H9 (cell line): ENCODE measurements at regions not wholly inside any gene's neighbourhood (a gene's known extent, or its start where the extent isn't known, plus 50 kb on each side); places are given as distances from the start of the nearest gene placed in this dataset.
A peak's percentile ranks its signal among the peaks of the same experiment; 100 is the strongest.

Source experiments
- DNase-seq: peaks from one replicate; pipeline ENCODE4 v3.0.0-alpha.2; 2017
- H2AFZ ChIP-seq: one replicate; pipeline ENCODE4 v1.6.1; 2013; ENCODE audit warnings: mild to moderate bottlenecking, low read length, control low read depth, moderate library complexity
- H2AK5ac ChIP-seq: 2 replicates; pipeline ENCODE4 v1.6.1; 2013; ENCODE audit warnings: low read length, control low read depth, mixed read lengths; ENCODE audit not compliant: insufficient read length
- H2BK120ac ChIP-seq: one replicate; pipeline ENCODE4 v1.6.1; 2013; ENCODE audit warnings: low read depth, mild to moderate bottlenecking, low read length, control low read depth, inconsistent platforms; ENCODE audit not compliant: poor library complexity, severe bottlenecking
- H2BK12ac ChIP-seq: 2 replicates; pipeline ENCODE4 v1.6.1; 2013; ENCODE audit warnings: low read length, control low read depth, mixed read lengths, low read depth; ENCODE audit not compliant: insufficient read length
- H2BK15ac ChIP-seq: 2 replicates; pipeline ENCODE4 v1.6.1; 2013; ENCODE audit warnings: low read depth, low read length, control low read depth
- H2BK20ac ChIP-seq: one replicate; pipeline ENCODE4 v1.6.1; 2013; ENCODE audit warnings: low read depth, mild to moderate bottlenecking, low read length, control low read depth, inconsistent platforms; ENCODE audit not compliant: poor library complexity, severe bottlenecking
- H2BK5ac ChIP-seq: 2 replicates; pipeline ENCODE4 v1.6.1; 2013; ENCODE audit warnings: low read length, control low read depth, mixed read lengths; ENCODE audit not compliant: insufficient read length
- H3K14ac ChIP-seq: 2 replicates; pipeline ENCODE4 v1.6.1; 2013; ENCODE audit warnings: low read length, control low read depth; ENCODE audit not compliant: insufficient read depth
- H3K18ac ChIP-seq: 2 replicates; pipeline ENCODE4 v1.6.1; 2013; ENCODE audit warnings: low read depth, mild to moderate bottlenecking, mixed read lengths, low read length, control low read depth; ENCODE audit not compliant: insufficient read length
- H3K23ac ChIP-seq: 2 replicates; pipeline ENCODE4 v1.6.1; 2013; ENCODE audit warnings: low read length, control low read depth, mixed read lengths, low read depth; ENCODE audit not compliant: insufficient read length
- H3K23me2 ChIP-seq: 2 replicates; pipeline ENCODE4 v1.6.1; 2013; ENCODE audit warnings: low read depth, mild to moderate bottlenecking, mixed read lengths, low read length, control low read depth; ENCODE audit not compliant: insufficient read length, poor library complexity, severe bottlenecking
- H3K27ac ChIP-seq: 2 replicates; pipeline ENCODE4 v1.5.1; 2013; ENCODE audit warnings: low read length, control low read depth, mixed read lengths, low read depth; ENCODE audit not compliant: insufficient read length
- H3K27me3 ChIP-seq: 2 replicates; pipeline ENCODE4 v1.6.1; 2013; ENCODE audit warnings: low read length, control low read depth, inconsistent platforms; ENCODE audit not compliant: insufficient read depth
- H3K4ac ChIP-seq: 2 replicates; pipeline ENCODE4 v1.6.1; 2013; ENCODE audit warnings: low read depth, mild to moderate bottlenecking, control low read depth, inconsistent platforms, low read length, moderate library complexity
- H3K4me1 ChIP-seq: 2 replicates; pipeline ENCODE4 v1.6.1; 2013; ENCODE audit warnings: low read length, control low read depth, inconsistent platforms; ENCODE audit not compliant: insufficient read depth
- H3K4me2 ChIP-seq: 2 replicates; pipeline ENCODE4 v1.6.1; 2013; ENCODE audit warnings: low read length, control low read depth, mixed read lengths; ENCODE audit not compliant: insufficient read length, insufficient read depth
- H3K56ac ChIP-seq: 2 replicates; pipeline ENCODE4 v1.6.1; 2013; ENCODE audit warnings: low read depth, mild to moderate bottlenecking, mixed read lengths, low read length, control low read depth; ENCODE audit not compliant: insufficient read length
- H3K79me1 ChIP-seq: 2 replicates; pipeline ENCODE4 v1.6.1; 2013; ENCODE audit warnings: low read depth, mild to moderate bottlenecking, moderate library complexity, low read length, control low read depth, inconsistent platforms; ENCODE audit not compliant: insufficient read depth, poor library complexity, severe bottlenecking
- H3K79me2 ChIP-seq: 2 replicates; pipeline ENCODE4 v1.6.1; 2013; ENCODE audit warnings: low read length, control low read depth, inconsistent platforms; ENCODE audit not compliant: insufficient read depth
- H3K9ac ChIP-seq: 2 replicates; pipeline ENCODE4 v1.6.1; 2013; ENCODE audit warnings: low read length, control low read depth, mixed read lengths; ENCODE audit not compliant: insufficient read length; ENCODE audit errors: extremely low read depth
- H3K9me3 ChIP-seq: one replicate; pipeline ENCODE4 v1.6.1; 2013; ENCODE audit warnings: low read depth, low read length, inconsistent platforms; ENCODE audit not compliant: control insufficient read depth
- H3T11ph ChIP-seq: one replicate; pipeline ENCODE4 v1.6.1; 2013; ENCODE audit warnings: mild to moderate bottlenecking, low read length, control low read depth, inconsistent platforms
- H4K20me1 ChIP-seq: one replicate; pipeline ENCODE4 v1.6.1; 2013; ENCODE audit not compliant: control insufficient read depth, insufficient read length, insufficient read depth
- H4K5ac ChIP-seq: 2 replicates; pipeline ENCODE4 v1.6.1; 2013; ENCODE audit warnings: low read depth, mild to moderate bottlenecking, mixed read lengths, low read length, control low read depth; ENCODE audit not compliant: insufficient read length
- H4K8ac ChIP-seq: replicated peaks from 2 replicates; pipeline ENCODE4 v1.6.1; 2013; ENCODE audit warnings: low read length, control low read depth, mixed read lengths, low read depth; ENCODE audit not compliant: insufficient read length
- H4K91ac ChIP-seq: 2 replicates; pipeline ENCODE4 v1.6.1; 2013; ENCODE audit warnings: low read depth, mild to moderate bottlenecking, moderate library complexity, mixed read lengths, low read length, control low read depth; ENCODE audit not compliant: insufficient read length
- H3K27ac Mint-ChIP-seq, 3 experiments: 2 replicates in 2 of 3; 3 replicates in 1 of 3; pipeline ENCODE4 v1.8.0; 2020 to 2021; ENCODE audit warnings: mixed read lengths in 3 of 3, mild to moderate bottlenecking in 1 of 3, moderate library complexity in 1 of 3
- H3K27me3 Mint-ChIP-seq: 2 replicates; pipeline ENCODE4 v1.8.0; 2021; ENCODE audit warnings: low read depth, mild to moderate bottlenecking, moderate library complexity, mixed read lengths
- H3K36me3 Mint-ChIP-seq, 3 experiments: 2 replicates in 2 of 3; 3 replicates in 1 of 3; pipeline ENCODE4 v1.8.0; 2020 to 2021; ENCODE audit warnings: low read depth in 3 of 3, mixed read lengths in 3 of 3; ENCODE audit not compliant: insufficient read depth in 1 of 3
- H3K4me1 Mint-ChIP-seq, 2 experiments: 2 replicates each; pipeline ENCODE4 v1.8.0; 2020; ENCODE audit warnings: mixed read lengths in 2 of 2
- H3K4me3 Mint-ChIP-seq, 2 experiments: 2 replicates in 1 of 2; 3 replicates in 1 of 2; pipeline ENCODE4 v1.8.0; 2020 to 2021; ENCODE audit warnings: mild to moderate bottlenecking in 2 of 2, mixed read lengths in 2 of 2, moderate library complexity in 1 of 2
- H3K9me3 Mint-ChIP-seq, 2 experiments: 2 replicates in 1 of 2; 3 replicates in 1 of 2; pipeline ENCODE4 v1.8.0; 2020; ENCODE audit warnings: mild to moderate bottlenecking in 2 of 2, mixed read lengths in 2 of 2, moderate library complexity in 1 of 2
- CTCF ChIP-seq: fragments of 200-600 bp; sonication (generic); conservative IDR thresholded peaks from 3 replicates; pipeline ENCODE4 v1.8.0; 2021; ENCODE audit warnings: antibody characterized with exemption, mild to moderate bottlenecking
- WGBS: extraction: QIAGEN DNeasy Blood & Tissue Kit; methylation state at CpG from one replicate; pipeline ENCODE4 v1.1.7; 2013; ENCODE audit warnings: missing lambda C conversion rate, low lambda C conversion rate, mixed read lengths; ENCODE audit not compliant: insufficient read length; ENCODE audit errors: extremely low coverage; 5-methylcytosine and 5-hydroxymethylcytosine counted together

GRCh38 chr18:39574897-39575296 lies 2009.3 kb upstream of the CELF4 start:
- Histone ChIP-seq H3K4ac (no peak overlapping the region), H3T11ph (no peak overlapping the region), H2BK20ac (no peak overlapping the region), H2AK5ac (no peak overlapping the region), H3K79me1 (no peaks in the 10 kb centered on the region), H3K9ac (no peak overlapping the region), H3K23ac (no peak overlapping the region), H2BK15ac (no peak overlapping the region), H3K9me3 (no peaks in the 10 kb centered on the region), H3K56ac (no peak overlapping the region), H4K91ac (no peak overlapping the region), H2AFZ (no peak overlapping the region), H3K27me3 (no peaks in the 10 kb centered on the region), H3K18ac (no peak overlapping the region), H3K14ac (no peak overlapping the region), H3K27ac (no peak overlapping the region), H2BK12ac (no peak overlapping the region), H2BK120ac (no peak overlapping the region), H4K20me1 (no peaks in the 10 kb centered on the region), H4K8ac (no peak overlapping the region), H3K4me1 (peaks cover 9% of the 10 kb centered on the region; the same call in 1 of the 2 replicates), H3K4me2 (no peak overlapping the region), H4K5ac (no peak overlapping the region), H3K79me2 (no peaks in the 10 kb centered on the region), H2BK5ac (no peak overlapping the region), H3K23me2 (no peaks in the 10 kb centered on the region)
- DNase-seq = no peak
- peaks cover 0 to 4% (median 4%) of the 10 kb centered on the region in 3 experiments; a peak in 4 of 7 replicates for H3K36me3 Mint-ChIP-seq
- no CpG with 5 or more reads among the region's 4 CpGs for WGBS
- H3K9me3 Mint-ChIP-seq = peaks cover 0 to 2% of the 10 kb centered on the region in 2 experiments; a peak in 2 of 5 replicates
- peaks cover 40 to 44% of the 10 kb centered on the region in 2 experiments for H3K4me1 Mint-ChIP-seq
- H3K27me3 Mint-ChIP-seq = no peaks in the 10 kb centered on the region; the same call in none of the 2 replicates
- TF ChIP-seq CTCF = no peak
- no peak overlapping the region for H3K4me3 Mint-ChIP-seq
- H3K27ac Mint-ChIP-seq = peak overlapping the region in 2 of 3 experiments; percentile 42 to 82; a peak in 3 of 7 replicates
